NCI-H345 treated with DMSO at 0.1 percent for 48 hours (cell line): ENCODE measurements at regions not wholly inside any gene's neighbourhood (a gene's known extent, or its start where the extent isn't known, plus 50 kb on each side); places are given as distances from the start of the nearest gene placed in this dataset.

Experiments
- DNase-seq: peaks from one replicate; lab custom pipeline; 2025; ENCODE audit not compliant: unreplicated experiment; lab: John Stamatoyannopoulos, UW

DNA sequence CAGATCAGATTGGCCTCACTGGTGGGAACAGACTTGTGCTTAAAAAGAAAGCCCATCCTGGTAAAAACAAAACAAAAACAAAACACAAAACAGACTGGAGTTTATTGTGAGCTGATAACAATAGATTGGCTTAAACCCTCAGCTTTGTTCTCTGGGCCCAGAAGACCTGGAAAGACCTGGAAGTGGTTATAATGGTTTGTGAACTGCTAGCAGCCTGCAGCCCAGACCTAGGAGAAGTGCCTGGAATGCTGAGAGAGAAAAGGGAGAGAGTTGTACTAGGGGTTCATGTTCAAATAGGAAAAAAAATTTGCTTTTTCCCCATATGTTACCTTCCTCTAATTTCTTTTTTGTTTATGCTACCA is 396.6 kb downstream of the DMAC1 start:
- DNase-seq = no peak

DNA sequence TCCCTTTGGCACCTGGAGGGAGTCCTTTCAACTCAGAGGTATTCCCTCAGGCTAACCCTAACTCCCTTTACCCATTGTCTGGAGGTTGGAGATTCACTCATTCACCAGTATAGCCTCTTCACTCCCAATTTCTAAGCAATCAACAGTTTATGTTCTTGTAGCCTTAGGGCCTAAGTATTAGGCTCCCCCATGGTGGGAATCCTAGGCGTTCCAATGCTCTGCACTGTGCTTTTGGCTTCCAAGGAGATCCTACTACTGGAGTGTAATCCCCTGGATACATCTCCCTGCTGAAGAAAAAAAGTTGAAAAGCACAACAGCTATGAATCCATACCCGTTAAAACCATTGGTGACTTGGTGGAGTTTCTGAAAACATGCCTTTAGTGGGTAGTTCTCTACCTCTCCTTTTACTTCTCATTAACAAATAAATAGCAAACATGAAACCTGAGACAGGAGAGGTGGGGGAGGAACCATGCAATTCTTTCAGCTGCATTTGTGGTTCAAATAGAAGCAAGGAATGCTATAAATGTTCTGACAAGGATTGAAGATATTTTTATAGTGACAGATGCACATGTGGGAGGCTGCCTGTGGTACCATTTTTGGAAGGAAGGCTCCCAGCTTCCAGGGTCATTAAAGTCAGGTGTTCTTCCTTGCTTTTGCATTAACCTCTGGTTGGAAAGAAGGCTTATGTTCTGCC is 397.1 kb downstream of the DMAC1 start:
- no peak for DNase-seq

DNA sequence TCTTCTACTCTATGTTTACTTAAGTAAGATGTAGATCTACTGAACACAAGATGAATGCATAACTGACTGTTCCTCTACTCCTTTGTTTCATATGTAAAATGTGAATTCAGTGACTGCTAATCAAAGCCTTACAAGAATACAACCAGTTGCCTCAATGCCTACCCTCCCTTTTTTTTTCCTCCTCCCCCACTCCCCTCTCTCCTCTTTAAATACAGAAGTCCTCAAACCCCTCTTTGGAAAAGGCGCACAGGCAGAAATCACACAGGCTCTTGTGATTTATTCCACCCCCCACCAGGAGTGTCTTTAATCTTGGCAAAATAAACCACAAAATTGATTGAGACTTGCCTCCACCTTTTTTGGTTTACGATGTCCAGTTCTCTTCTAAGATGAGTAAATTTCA is 398.5 kb downstream of the DMAC1 start:
- no peak for DNase-seq

DNA sequence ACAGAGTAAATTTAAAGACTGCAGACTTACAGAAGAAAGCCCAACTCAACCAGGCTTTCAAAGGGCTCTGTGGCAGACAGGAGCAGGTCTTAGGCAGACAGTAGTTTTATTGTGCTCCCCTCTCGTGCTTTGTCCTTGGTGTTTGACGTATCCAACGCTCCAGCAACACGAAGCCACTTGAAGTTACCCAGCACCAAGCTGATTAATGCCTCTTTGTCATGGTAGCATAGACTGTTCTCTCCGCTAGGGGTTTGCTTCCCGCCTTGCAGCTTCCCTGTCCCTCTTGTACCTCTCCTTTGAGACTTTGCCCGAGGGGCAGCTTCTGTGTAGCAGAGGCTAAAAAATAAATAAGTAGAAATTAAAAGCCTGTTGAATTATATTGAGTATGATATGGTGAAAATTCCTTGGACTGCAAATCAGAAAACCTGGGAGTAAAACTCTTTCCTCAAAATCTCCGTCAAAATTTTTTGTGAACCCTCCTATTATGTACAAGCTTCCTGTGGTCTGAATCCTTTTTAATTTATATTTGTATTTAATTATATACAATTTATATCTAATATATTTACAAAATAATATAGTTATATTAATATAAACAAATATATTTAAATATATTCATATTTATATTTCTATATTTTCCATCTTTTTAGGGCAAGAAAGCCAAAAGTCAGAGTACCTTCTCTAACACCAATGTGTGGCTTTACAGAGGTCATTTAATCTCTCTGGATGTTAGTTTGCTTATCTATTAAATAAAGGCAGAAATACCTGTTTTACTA is 405.4 kb downstream of the DMAC1 start:
- DNase-seq = peak; percentile 6

DNA sequence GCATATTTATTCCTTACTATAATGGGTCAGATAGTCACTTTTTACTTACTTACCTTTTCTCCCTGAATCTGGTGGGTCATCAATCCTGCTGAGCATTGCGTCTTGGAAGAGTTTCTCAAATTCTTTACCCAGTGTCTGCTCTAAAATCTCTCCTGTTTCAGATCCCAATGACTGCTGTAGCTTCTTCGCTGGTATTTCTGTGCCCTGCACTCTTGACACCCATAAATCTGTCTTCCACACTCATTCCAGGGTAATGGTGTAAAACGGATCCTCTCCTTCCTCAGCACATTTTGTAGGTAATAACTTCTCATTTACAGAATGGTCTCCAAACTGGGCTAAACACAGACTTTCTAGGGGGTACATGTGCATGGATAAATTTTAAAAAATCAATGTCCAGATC is 407.4 kb downstream of the DMAC1 start:
- no peak for DNase-seq

DNA sequence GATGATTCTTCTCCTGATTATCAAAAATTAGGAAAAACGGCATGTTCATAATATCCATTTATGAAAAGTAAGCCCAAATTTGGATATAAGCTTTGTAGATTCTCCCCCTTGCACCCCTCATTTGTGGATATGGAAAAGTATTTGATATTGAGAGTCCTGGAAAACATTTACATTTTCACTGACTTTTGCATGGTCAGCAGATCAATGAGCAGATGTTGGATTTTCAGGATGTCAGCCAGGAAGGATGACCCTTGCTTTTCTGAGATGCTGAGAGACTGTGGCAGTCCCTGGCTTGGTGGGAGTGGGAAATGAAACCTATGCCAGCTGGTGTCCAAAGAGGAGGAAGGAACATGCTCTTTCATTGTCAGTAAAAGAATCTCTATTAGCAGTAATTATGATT is 410.8 kb downstream of the DMAC1 start:
- no peak for DNase-seq

DNA sequence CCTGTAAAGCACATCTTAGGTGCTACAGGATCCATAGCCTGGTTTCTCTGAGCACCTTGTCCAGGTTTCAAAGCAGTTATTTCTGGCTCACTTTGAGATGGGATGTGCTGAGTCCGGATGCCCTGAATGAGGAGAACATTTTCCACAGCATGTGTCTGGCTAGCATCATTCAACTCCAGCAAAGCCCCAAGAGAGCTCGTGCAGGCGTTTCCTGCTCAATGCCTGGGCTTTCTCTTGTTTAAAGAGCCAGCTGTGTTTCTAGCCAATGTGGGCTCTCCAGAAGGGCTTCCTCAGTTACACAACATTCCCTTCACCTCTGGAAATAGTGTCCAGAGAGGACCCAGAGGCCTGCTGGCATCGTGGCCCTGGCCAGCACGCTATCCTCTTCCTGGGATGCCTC is 411.7 kb downstream of the DMAC1 start:
- DNase-seq = no peak

DNA sequence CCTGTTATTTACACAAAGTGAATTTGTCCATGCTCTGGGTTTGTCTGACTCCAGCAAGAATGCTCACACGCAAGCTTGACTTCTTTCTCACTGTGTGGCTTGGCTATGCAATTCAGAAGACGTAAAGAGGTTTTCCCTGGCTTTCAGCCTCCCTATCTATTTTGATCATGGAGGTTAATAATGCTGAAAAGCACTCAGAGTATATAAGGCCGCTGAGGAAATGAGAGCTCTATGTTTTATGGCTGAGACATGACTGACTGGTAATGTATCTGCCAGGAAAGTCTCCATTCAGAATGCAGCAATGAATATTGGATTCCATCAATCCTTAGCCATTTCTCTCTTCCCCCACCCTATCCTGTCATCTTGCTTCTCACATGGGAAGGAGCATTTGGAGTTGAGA is 417.3 kb downstream of the DMAC1 start:
- no peak for DNase-seq

DNA sequence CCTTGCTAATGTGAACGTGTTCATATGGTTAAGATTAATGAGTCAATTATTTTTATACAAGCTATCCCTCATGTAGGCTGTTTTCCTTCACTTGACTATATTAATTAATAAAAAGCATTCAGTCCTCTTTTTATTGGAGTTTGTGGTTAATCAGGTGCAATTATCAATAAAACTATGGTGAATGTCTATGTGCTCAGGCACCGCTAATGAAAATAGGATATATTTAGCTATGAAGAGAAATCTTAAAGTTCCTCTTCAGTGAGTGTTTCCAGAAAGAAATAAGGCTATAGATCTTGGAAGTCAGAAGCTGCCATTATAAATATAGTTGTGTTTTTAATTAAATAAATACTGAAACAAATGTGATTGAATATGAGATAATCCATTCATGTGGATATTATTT is 422.1 kb downstream of the DMAC1 start:
- DNase-seq = no peak

DNA sequence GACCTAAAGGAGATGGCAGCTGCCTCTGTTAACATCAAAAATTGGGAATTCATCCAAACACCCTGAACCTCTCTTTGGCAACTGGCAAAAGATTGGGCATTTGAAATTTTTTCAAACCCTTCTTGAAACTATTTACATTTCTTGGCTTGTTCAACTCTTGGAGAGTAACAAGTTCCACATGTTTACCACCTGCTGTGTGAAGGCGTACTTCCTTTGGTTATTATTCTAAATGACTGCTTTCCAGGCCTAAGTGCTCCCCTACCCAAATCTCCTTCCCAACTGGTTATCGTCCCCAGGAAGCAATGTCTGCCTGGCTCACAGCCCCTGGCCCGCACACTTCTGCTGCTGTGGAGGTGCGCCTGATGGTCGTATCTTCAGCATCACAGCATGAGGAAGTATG is 422.7 kb downstream of the DMAC1 start:
- DNase-seq = no peak

DNA sequence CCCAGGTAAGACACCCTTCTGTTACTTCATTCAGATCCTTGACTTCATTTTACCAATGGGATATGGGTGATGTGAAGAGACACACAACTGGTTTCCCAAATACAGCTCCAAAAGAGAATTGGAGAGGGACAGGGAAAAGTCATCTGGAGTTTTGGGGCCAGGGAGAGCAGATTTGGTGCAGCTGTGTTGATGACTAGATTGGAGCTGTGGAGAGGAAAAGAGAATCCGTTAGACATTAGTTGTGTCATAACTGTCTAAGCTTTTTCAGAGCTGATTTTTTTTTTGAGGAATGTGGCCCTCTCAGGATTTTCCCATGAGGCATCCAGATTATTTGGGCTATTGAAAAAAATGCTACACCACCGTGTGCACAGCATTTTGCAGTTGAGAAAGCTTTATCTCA is 423.4 kb downstream of the DMAC1 start:
- no peak for DNase-seq

DNA sequence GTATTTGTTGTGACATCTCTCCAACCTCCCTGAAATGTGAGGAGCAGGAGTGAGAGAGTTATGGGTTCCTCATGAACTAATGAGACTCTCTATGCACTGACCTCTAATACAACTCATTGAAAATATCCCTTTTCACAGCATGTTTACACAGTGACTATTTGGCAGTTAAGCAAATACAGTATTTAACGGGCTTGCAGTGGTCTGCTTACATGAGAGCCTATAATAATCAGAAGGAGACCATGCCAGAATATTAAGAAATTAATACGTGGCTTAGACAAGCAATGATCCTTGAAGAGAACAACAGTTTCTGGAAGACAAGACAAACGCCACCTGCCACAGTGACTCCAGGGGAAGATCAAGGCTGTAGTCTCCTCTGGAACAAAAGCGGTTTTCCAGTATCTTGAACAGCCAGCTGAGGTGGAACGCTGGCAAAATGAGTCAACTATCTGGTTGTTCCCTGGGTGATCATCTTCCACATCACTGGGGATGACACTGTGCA is 424.5 kb downstream of the DMAC1 start:
- DNase-seq = no peak

DNA sequence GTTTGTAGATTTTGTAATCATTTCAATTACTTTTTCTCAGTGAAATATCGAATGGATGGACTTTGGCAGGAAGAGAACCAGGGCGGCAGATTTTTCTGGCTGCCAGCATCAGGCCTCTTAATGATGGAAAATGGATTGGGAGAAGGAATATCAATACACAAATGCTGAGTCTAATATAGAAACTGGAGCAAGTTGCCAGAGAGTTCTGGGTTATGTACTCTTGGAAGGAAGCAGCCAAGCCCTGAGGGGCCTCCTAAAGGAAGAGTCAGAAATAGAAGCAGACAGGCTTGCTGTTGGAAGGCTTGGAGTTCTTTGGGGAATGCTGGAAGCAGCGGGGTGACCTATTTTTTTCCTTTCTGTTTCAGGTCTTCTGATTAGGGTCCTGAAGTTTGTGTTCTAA is 428.6 kb downstream of the DMAC1 start:
- no peak for DNase-seq

DNA sequence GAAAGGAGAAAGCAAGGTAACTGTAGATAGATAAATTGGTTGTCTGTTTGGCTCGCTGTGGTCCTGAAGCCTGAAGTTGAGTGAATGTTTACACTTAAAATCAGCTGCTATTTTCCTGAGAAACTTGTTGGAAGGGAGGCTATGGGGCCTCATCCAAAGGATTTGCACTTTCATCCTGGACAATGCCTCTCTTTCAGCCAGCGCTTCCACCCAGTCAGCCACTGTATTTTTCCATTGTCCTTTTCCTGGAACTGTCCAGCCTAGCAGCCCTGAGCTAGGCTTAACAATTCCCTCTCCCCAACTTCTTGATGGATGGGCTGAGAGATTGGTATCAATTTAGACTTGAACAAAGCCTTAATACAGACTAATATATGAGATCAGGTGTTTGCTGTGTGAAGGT is 429.2 kb downstream of the DMAC1 start:
- no peak for DNase-seq

DNA sequence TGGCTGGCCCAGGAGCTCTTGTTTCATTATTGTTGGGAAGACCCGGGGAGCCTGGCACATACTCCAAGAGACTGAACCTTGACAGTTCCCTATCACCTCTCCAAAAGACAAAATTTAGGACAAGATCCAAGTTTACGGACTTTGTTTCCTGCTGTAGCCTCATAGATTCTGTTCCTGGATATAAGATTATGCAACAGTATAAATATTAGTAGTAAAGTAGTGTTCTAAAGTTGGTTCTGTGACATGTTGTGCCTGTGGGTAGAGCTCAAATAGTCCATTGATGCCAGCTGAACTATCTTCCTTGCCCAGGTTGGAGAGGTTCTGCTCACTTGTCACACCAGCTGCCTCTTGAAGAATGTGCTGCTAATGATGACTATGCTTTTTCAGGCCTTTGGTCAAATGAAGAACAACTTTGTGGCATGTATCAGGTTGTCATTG is 430.2 kb downstream of the DMAC1 start:
- DNase-seq = no peak

DNA sequence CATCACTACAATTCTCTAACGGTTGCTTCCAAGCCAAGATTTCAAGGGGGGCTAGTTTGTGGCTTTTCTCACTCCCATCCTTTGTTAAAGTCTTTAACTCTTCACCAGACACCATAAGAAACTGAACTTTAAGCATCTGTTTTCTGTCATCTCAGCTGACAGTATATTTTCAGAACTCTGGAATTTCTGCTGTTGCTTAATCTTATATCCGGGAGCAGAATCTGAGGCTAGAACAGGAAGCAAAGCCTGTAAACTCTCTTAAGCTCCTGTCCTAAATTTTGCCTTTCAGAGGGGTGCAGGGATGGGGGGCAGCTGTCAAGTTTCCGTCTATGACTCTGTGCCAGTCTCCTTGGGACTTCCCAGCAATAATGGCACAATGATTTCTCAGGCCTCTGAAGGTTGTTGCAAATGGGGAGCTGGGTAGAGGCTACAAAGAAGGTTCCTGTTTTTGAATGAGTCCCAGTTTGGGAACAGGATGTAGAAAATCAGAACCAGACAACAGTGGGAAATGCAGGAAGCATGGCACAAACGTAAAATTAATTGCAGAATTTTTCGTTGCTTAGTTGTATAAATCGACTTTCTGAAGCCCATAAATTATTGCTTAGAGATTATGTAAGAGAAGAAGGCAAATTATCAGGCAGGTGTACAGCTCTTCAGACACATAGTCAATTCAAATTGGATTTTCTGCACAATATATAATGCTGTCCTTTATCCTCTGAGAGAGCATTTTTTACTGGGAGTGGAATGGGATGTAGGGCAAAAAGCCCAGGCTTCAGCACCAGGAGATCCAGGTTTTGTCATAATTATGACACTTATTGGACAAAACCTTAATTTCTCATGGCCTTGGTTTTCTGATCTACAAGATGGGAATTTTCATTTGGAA is 430.9 kb downstream of the DMAC1 start:
- DNase-seq = no peak

DNA sequence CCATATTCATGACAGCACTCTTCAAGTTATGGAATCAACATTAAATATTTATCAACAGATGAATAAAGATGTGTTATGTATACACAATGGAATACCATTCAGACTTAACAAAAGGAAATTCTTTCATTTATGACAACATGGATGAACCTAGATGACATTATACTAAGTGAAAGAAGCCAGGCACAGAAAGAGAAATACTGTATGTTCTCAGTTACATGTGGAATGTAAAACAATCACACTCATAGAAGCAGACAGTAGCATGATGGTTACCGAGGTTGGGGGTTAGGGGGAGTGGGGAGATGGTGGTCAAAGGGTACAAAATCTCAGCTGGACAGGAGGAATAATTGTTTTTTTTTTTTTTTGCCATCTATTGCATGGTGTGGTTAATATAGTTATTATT is 431.9 kb downstream of the DMAC1 start:
- DNase-seq = no peak

DNA sequence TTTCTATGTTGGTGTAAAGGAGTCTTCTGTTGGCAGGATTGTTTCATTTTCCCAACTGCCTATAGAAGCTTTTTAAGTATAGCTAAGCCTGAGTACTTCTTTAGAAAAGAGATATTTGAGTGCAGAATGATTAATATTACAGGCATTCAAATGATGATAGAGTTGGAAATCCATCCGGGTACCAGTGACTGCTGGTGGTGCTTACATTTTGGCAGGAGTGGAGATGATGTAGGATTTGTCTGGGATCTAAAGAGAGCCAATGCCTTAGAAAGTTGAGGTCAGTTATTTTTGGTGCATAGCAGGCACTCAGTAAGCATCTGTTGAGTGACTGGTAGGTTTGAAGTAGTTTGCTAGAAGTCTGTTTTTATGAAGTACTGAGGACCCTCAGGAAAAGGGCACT is 433.5 kb downstream of the DMAC1 start:
- DNase-seq = no peak

DNA sequence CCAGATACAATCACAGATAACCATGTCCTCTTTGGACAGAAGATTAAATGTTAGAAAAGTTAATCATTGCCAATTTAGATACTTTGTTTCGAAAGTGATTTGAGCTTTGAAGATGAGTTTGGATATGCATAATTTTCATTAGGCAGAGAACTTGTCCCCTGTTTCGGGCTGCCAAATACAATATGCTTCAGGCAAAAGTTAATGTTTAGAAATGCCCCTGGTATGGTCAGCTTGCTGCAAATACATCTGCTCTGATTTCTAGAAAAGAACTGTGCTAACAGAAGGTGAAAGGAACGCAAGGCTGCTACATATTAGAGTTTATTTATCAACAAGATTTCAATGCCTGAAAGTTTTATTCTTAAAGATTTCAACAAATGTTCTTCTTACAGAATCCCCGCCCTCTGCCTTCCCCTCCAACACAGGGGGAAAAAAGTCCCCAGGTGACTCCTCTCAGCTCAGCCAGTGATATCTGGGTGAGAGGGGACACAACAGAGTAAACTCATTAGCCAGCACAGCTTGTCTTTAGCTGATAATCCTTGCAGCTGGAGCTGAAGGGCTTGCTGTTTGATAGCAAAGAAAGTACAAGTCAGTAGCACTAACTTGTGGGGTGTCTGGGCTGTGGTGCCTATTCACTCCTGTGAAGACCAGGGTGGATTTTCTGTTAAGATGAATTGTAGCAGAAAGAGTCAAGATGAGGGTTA is 435.7 kb downstream of the DMAC1 start:
- DNase-seq = no peak

DNA sequence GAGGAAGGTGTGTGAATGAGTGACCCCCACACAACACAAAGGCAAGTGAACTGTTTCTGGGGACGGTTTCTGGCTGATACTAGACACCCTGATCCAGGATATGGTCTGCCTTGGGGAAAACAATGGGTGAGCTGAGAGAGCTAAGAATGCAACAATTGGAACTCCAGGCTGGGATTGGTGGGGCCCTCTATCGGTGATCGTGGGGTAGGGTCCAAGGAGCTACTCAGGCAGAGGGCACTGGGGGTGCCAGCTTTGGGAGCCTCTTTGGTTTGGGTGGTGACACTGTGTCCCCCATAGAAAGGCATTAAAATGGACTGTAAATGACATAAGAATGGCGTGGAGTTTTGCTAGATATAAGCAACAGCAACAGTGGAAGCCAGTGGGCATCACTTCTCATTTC is 439.1 kb downstream of the DMAC1 start:
- no peak for DNase-seq

DNA sequence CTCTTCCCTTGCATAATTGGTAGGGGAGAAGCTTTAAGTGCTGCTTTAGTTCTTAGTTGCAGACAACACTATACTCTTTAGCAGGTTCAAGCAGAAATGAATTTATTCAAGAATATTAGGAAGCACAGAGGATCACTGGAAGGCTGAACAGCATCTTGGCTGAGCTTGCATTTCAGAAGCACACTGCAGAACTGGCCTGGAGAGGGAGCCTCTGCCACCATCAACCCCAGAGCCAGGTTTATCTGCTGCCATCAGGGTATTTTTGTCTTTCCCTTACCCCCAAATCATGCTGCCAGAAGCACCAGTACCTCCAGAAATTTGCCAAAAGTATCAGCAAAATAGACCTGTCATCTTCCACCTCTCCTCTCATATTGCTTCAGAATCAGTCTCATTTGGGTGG is 440.7 kb downstream of the DMAC1 start:
- no peak for DNase-seq
